Parathyroid adenoma (tissue), 2 donors: ENCODE measurements at regions not wholly inside any gene's neighbourhood (a gene's known extent, or its start where the extent isn't known, plus 50 kb on each side); places are given as distances from the start of the nearest gene placed in this dataset.

Experiments
- H2AFZ ChIP-seq: fragments of 300-600 bp; sonication (generic); one replicate; pipeline ENCODE4 v1.7.0; 2017; ENCODE audit warnings: antibody characterized with exemption, mild to moderate bottlenecking
- H3K27ac ChIP-seq: fragments of 300-600 bp; sonication (generic); one replicate; pipeline ENCODE4 v1.7.0; 2017
- H3K27me3 ChIP-seq: fragments of 300-600 bp; sonication (generic); one replicate; pipeline ENCODE4 v1.7.0; 2017; ENCODE audit warnings: low read length; ENCODE audit not compliant: control insufficient read depth, insufficient read depth
- H3K36me3 ChIP-seq: fragments of 300-600 bp; sonication (generic); one replicate; pipeline ENCODE4 v1.7.0; 2017; ENCODE audit warnings: low read length; ENCODE audit not compliant: control insufficient read depth, insufficient read depth
- H3K4me1 ChIP-seq: fragments of 300-600 bp; sonication (generic); one replicate; pipeline ENCODE4 v1.7.0; 2017; ENCODE audit warnings: control low read depth
- H3K4me2 ChIP-seq: fragments of 300-600 bp; sonication (generic); one replicate; pipeline ENCODE4 v1.7.0; 2017; ENCODE audit warnings: low read length
- H3K4me3 ChIP-seq: fragments of 300-600 bp; sonication (generic); one replicate; pipeline ENCODE4 v1.7.0; 2017; ENCODE audit warnings: low read depth, low read length
- H3K79me2 ChIP-seq: fragments of 300-600 bp; sonication (generic); one replicate; pipeline ENCODE4 v1.7.0; 2017; ENCODE audit warnings: control low read depth
- H3K9ac ChIP-seq: fragments of 300-600 bp; sonication (generic); one replicate; pipeline ENCODE4 v1.7.0; 2017; ENCODE audit warnings: mild to moderate bottlenecking
- H3K9me3 ChIP-seq: fragments of 300-600 bp; sonication (generic); one replicate; pipeline ENCODE4 v1.7.0; 2017; ENCODE audit warnings: low read length; ENCODE audit not compliant: control insufficient read depth
- TF ChIP-seq, protein P1 (sequence below): fragments of 300-600 bp; sonication (generic); IDR thresholded peaks from one replicate; pipeline ENCODE4 v1.7.0; 2017; ENCODE audit warnings: antibody characterized with exemption, mild to moderate bottlenecking
- donor health status: primary hyperparathyroidism.

DNA sequence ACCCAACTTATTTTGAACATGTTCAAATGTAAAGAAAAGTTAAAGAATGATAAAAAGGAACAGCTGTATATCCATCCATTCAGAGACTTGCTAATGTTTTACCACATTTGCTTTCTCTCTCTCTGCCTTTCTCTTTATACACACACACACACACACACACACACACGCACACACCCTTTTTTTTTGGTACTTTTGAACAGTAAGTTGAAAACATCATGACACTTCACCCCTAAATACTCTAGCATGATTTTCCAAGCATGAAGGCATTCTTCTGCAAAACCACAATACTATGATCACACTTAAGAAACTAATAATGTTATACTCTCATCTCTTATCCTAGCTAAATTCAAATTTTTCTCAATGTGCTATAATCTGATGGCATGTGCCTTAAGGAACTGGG lies 192.3 kb downstream of the UTRN start:
- Histone ChIP-seq H3K4me1 (no peaks in the 10 kb centered on the region), H3K9me3 (no peaks in the 10 kb centered on the region), H3K27ac (no peak overlapping the region), H3K36me3 (no peaks in the 10 kb centered on the region), H2AFZ (no peak overlapping the region), H3K4me3 (no peak overlapping the region), H3K9ac (no peak overlapping the region), H3K4me2 (no peak overlapping the region), H3K79me2 (no peaks in the 10 kb centered on the region), H3K27me3 (no peaks in the 10 kb centered on the region)
- TF ChIP-seq, protein P1, sequence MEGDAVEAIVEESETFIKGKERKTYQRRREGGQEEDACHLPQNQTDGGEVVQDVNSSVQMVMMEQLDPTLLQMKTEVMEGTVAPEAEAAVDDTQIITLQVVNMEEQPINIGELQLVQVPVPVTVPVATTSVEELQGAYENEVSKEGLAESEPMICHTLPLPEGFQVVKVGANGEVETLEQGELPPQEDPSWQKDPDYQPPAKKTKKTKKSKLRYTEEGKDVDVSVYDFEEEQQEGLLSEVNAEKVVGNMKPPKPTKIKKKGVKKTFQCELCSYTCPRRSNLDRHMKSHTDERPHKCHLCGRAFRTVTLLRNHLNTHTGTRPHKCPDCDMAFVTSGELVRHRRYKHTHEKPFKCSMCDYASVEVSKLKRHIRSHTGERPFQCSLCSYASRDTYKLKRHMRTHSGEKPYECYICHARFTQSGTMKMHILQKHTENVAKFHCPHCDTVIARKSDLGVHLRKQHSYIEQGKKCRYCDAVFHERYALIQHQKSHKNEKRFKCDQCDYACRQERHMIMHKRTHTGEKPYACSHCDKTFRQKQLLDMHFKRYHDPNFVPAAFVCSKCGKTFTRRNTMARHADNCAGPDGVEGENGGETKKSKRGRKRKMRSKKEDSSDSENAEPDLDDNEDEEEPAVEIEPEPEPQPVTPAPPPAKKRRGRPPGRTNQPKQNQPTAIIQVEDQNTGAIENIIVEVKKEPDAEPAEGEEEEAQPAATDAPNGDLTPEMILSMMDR, result no peak

GRCh38 chr6:144477856-144478255 lies 192.7 kb downstream of the UTRN start:
- TF ChIP-seq, protein P1, result no peak
- no peaks in the 10 kb centered on the region for H3K79me2 ChIP-seq
- H3K4me2 ChIP-seq, result no peak overlapping the region
- H3K4me1 ChIP-seq, result no peaks in the 10 kb centered on the region
- no peak overlapping the region for H3K27ac ChIP-seq
- H3K9ac ChIP-seq, result no peak overlapping the region
- no peaks in the 10 kb centered on the region for H3K9me3 ChIP-seq
- H3K27me3 ChIP-seq, result no peaks in the 10 kb centered on the region
- no peaks in the 10 kb centered on the region for H3K36me3 ChIP-seq
- H3K4me3 ChIP-seq, result no peak overlapping the region
- no peak overlapping the region for H2AFZ ChIP-seq

- Histone ChIP-seq H3K27ac (no peak overlapping the region), H3K9me3 (no peaks in the 10 kb centered on the region), H3K79me2 (no peaks in the 10 kb centered on the region), H2AFZ (no peak overlapping the region), H3K27me3 (no peaks in the 10 kb centered on the region), H3K9ac (no peak overlapping the region), H3K4me3 (no peak overlapping the region), H3K4me1 (no peaks in the 10 kb centered on the region), H3K36me3 (no peaks in the 10 kb centered on the region), H3K4me2 (no peak overlapping the region)
- TF ChIP-seq, protein P1, result no peak
Measured at GRCh38 chr6:144478483-144478882, 193.3 kb downstream of the UTRN start.

GRCh38 chr6:144479991-144480390 lies 194.9 kb downstream of the UTRN start:
- Histone ChIP-seq H3K9me3 (no peaks in the 10 kb centered on the region), H2AFZ (no peak overlapping the region), H3K4me3 (no peak overlapping the region), H3K27me3 (no peaks in the 10 kb centered on the region), H3K9ac (no peak overlapping the region), H3K4me2 (no peak overlapping the region), H3K36me3 (no peaks in the 10 kb centered on the region), H3K79me2 (no peaks in the 10 kb centered on the region), H3K4me1 (no peaks in the 10 kb centered on the region), H3K27ac (no peak overlapping the region)
- TF ChIP-seq, protein P1, result no peak

- no peak overlapping the region for H3K9ac ChIP-seq
- H3K4me1 ChIP-seq, result no peaks in the 10 kb centered on the region
- no peaks in the 10 kb centered on the region for H3K9me3 ChIP-seq
- H3K4me3 ChIP-seq, result no peak overlapping the region
- no peak overlapping the region for H3K27ac ChIP-seq
- no peak overlapping the region for H2AFZ ChIP-seq
- no peaks in the 10 kb centered on the region for H3K79me2 ChIP-seq
- no peaks in the 10 kb centered on the region for H3K36me3 ChIP-seq
- H3K4me2 ChIP-seq, result no peak overlapping the region
- TF ChIP-seq, protein P1, result no peak
- H3K27me3 ChIP-seq, result no peaks in the 10 kb centered on the region
Measured at GRCh38 chr6:144480473-144480872, 195.3 kb downstream of the UTRN start.
